ENCODE measurements at regions not wholly inside any gene's neighbourhood (a gene's known extent, or its start where the extent isn't known, plus 50 kb on each side); places are given as distances from the start of the nearest gene placed in this dataset.
A peak's percentile ranks its signal among the peaks of the same experiment; 100 is the strongest.
"Not testable (repeated sequence)": the region's sequence is repeated elsewhere in the genome, so short reads cannot be mapped to it uniquely, and the experiment has no call there.

DNA sequence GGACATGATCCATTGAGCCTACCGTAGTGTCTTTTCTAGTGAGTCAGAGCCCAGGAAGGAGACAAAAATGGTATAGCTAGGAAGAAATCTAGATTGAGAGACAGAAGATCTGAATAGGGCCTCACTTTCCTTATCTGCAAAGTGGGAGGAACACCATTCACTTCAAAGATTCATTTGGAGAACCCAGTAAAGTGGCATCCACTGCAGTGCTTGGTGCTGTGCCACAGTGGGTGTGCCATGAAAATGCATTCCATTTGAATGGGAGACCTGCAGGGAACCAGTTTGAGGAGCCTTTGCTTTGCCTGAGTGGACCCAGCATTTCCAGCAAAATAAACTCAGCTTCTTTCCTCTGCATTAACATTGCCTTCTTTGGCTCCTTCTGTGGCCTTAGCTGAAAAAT, 470.5 kb upstream of the CADM1 start:
- Histone ChIP-seq H3K27me3 (no peaks in the 10 kb centered on the region), H3K27ac (no peak overlapping the region), H3K4me1 (no peaks in the 10 kb centered on the region), H3K9me3 (no peaks in the 10 kb centered on the region), H3K36me3 (replicated peaks in 1 of 2; ENCODE audit: insufficient read depth in 1 of 2, low read depth in 2 of 2) (no peaks in the 10 kb centered on the region), H3K4me3 (no peak overlapping the region)
- WGBS, 2 donors: 80 to 93% methylated on average over 1 of the region's 1 CpG
- TF ChIP-seq POLR2A (IDR thresholded peaks at IDR 0.05): no peak
- TF ChIP-seq, protein P1, sequence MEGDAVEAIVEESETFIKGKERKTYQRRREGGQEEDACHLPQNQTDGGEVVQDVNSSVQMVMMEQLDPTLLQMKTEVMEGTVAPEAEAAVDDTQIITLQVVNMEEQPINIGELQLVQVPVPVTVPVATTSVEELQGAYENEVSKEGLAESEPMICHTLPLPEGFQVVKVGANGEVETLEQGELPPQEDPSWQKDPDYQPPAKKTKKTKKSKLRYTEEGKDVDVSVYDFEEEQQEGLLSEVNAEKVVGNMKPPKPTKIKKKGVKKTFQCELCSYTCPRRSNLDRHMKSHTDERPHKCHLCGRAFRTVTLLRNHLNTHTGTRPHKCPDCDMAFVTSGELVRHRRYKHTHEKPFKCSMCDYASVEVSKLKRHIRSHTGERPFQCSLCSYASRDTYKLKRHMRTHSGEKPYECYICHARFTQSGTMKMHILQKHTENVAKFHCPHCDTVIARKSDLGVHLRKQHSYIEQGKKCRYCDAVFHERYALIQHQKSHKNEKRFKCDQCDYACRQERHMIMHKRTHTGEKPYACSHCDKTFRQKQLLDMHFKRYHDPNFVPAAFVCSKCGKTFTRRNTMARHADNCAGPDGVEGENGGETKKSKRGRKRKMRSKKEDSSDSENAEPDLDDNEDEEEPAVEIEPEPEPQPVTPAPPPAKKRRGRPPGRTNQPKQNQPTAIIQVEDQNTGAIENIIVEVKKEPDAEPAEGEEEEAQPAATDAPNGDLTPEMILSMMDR (IDR thresholded peaks at IDR 0.05): no peak
- DNase-seq: no peak
- intact Hi-C loops (cut with DNase I): no loop called here
- no peak for ATAC-seq

DNA sequence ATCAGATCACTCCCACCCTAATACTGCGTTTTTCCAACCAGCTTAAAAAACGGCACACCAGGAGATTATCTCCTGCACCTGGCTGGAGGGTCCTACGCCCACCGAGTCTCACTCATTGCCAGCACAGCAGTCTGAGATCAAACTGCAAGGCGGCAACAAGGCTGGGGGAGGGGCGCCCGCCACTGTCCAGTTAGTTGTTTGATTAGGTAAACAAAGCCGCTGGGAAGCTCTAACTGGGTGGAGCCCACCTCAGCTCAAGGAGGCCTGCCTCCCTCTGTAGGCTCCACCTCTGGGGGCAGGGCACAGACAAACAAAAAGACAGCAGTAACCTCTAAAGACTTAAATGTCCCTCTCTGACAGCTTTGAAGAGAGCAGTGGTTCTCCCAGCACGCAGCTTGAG, 463.0 kb upstream of the CADM1 start:
- not testable (repeated sequence) for H3K27ac ChIP-seq

DNA sequence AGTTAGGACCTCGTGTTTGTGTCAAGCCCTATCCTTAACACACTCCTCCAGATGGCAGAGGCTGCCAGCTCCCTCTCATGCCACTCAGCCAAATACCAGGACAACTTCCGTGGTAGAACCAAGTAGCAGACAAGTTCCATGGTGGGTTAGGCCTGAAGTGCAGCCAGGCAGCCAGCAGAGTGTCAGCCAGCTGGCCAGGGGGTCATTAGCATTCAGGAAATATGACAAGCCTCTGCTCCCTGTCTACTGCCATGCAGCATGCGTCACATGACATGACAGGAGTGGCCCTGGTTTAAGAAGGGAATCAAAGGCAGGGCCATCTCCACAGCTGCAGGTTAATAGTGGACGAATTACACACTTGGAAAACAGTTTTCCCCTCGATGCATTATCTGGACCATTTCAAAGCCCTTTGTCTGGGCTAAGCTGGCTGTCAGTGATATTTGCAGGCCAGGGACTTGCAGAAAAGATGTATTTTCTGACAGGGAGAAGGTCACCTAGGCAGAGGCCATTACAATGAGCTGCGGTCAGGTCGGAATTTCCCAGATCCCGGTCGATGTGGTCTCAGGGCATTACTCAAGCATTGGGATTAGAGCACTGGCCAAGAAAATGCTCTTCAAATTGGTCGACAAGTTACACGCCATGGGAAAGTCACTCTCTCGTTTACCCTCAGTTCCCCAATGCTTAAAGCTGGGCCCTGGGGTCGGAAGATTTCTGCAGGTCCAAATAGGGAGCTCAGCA, 461.7 kb upstream of the CADM1 start:
- Histone ChIP-seq H3K27me3 (no peaks in the 10 kb centered on the region), H3K4me1 (peaks cover 19% of the 10 kb centered on the region), H3K36me3 (replicated peaks in 1 of 2; ENCODE audit: insufficient read depth in 1 of 2, low read depth in 2 of 2) (no peaks in the 10 kb centered on the region), H3K4me3 (no peak overlapping the region), H3K27ac (peak overlapping the region in 2 of 4 donors; percentile 63 to 66), H3K9me3 (no peaks in the 10 kb centered on the region)
- no peak for TF ChIP-seq POLR2A (IDR thresholded peaks at IDR 0.05)
- TF ChIP-seq, protein P1 (IDR thresholded peaks at IDR 0.05): no peak
- intact Hi-C loops (cut with DNase I): no loop called here
- ATAC-seq (peak; percentile 84), DNase-seq (peak in 2 of 4 donors; percentile 30 to 44)
- 58 to 61% methylated on average over 13 of the region's 13 CpGs for WGBS, 2 donors

More for the DNA sequence above, 463.0 kb upstream of the CADM1 start:
- 36 to 58% methylated on average over 8 to 9 of the region's 9 CpGs for WGBS, 2 donors
- H3K4me3 ChIP-seq; DNase-seq; H3K9me3 ChIP-seq; intact Hi-C loops (cut with DNase I); ATAC-seq; H3K27me3 ChIP-seq; H3K36me3 ChIP-seq (replicated peaks in 1 of 2; ENCODE audit: insufficient read depth in 1 of 2, low read depth in 2 of 2): not testable (repeated sequence)
- H3K4me1 ChIP-seq: peaks cover 14% of the 10 kb centered on the region

DNA sequence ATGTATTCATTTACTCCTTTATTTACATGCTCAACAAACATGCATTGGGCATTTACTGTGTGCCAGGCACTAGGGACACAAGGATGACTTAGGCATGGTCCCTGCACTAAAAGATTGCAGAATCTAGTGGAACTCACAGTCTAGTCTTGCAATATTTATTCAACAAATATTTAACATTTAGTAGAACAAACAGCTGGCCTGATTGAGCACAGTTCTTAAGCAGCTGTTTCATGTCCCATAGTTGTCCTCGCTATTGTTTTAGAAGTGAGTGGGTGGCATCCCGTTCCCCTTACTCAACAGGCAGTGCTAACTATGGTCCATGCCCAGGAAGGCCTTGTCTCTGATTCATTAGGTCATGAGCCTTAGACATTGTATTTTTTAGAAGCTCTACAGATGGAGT, 459.9 kb upstream of the CADM1 start:
- no peak for ATAC-seq
- whole genome bisulfite sequencing, 2 donors: 23 to 36% methylated on average over 2 of the region's 2 CpGs
- H3K27me3 ChIP-seq: no peaks in the 10 kb centered on the region
- DNase-seq: no peak
- H3K27ac ChIP-seq: no peak overlapping the region
- peaks cover 28% of the 10 kb centered on the region for H3K4me1 ChIP-seq
- no peak overlapping the region for H3K4me3 ChIP-seq
- H3K36me3 ChIP-seq (replicated peaks in 1 of 2; ENCODE audit: insufficient read depth in 1 of 2, low read depth in 2 of 2): no peaks in the 10 kb centered on the region
- intact Hi-C loops (cut with DNase I): no loop called here
- no peaks in the 10 kb centered on the region for H3K9me3 ChIP-seq
- TF ChIP-seq POLR2A (IDR thresholded peaks at IDR 0.05): no peak
- TF ChIP-seq, protein P1 (IDR thresholded peaks at IDR 0.05): no peak

DNA sequence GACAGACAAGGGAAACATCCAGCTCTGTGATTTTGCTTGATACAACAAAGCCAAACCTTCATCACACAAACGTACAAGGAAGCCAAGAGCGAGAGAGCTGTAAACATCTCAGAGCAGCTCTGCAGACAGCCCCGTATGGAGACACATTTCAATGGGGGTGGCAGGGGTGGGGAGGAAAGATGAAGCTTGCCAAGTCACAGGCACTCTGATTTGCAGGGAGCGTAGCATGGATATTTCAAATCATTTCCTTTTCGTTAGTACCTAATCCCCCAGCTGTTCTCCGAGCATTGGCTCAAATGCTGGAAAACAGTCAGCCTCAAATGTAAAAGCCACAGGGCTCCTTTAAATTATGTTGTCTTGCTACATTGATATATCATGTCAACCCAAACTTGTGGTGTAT, 458.9 kb upstream of the CADM1 start:
- intact Hi-C loops (cut with DNase I): no loop called here
- TF ChIP-seq, protein P1 (IDR thresholded peaks at IDR 0.05): no peak
- TF ChIP-seq POLR2A (IDR thresholded peaks at IDR 0.05): no peak

More for the DNA sequence above, 458.9 kb upstream of the CADM1 start:
- 56 to 65% methylated on average over 6 of the region's 6 CpGs for WGBS, 2 donors
- peaks cover 35% of the 10 kb centered on the region for H3K4me1 ChIP-seq
- H3K27ac ChIP-seq: no peak overlapping the region
- DNase-seq: no peak
- no peaks in the 10 kb centered on the region for H3K36me3 ChIP-seq (replicated peaks in 1 of 2; ENCODE audit: insufficient read depth in 1 of 2, low read depth in 2 of 2)
- ATAC-seq: no peak
- H3K4me3 ChIP-seq: no peak overlapping the region
- no peaks in the 10 kb centered on the region for H3K27me3 ChIP-seq
- H3K9me3 ChIP-seq: no peaks in the 10 kb centered on the region
